ENCODE measurements at regions not wholly inside any gene's neighbourhood (a gene's known extent, or its start where the extent isn't known, plus 50 kb on each side); places are given as distances from the start of the nearest gene placed in this dataset.

GRCh38 chr10:53403688-53404087 lies 631.1 kb upstream of the MBL2 start:
- TF ChIP-seq CTCF (IDR thresholded peaks at IDR 0.05 in 2 of 3, conservative IDR thresholded peaks at IDR 0.05 in 1 of 3; ENCODE audit: borderline replicate concordance in 1 of 3, insufficient read depth in 1 of 3, low read depth in 2 of 3, low read length in 2 of 3) = no peak
- no peak for TF ChIP-seq ZBTB33 (IDR thresholded peaks at IDR 0.05; ENCODE audit: extremely low read depth, insufficient replicate concordance, low read length)
